DND-41 (cell line): ENCODE measurements at regions not wholly inside any gene's neighbourhood (a gene's known extent, or its start where the extent isn't known, plus 50 kb on each side); places are given as distances from the start of the nearest gene placed in this dataset.

Experiments
- ATAC-seq: fragments of 200-7000 bp; cut with Tn5 transposase; 3 replicates; pipeline ENCODE4 v1.9.1; 2021; ENCODE audit warnings: low read depth; ENCODE audit not compliant: insufficient read depth
- DNase-seq: peaks from one replicate; pipeline ENCODE4 v3.0.0-alpha.2; 2020
- H2AFZ ChIP-seq: 2 replicates; pipeline ENCODE4 v1.6.0; 2012; ENCODE audit warnings: low read depth, low read length
- H3K27ac ChIP-seq: 2 replicates; pipeline ENCODE4 v1.5.1; 2012; ENCODE audit warnings: low read length, inconsistent platforms
- H3K27me3 ChIP-seq: fragments of 200-600 bp; sonication (generic); 2 replicates; pipeline ENCODE4 v1.6.0; 2012; ENCODE audit warnings: low read length, mild to moderate bottlenecking, inconsistent platforms; ENCODE audit not compliant: insufficient read depth, poor library complexity
- H3K36me3 ChIP-seq: 2 replicates; pipeline ENCODE4 v1.5.1; 2012; ENCODE audit warnings: low read length, inconsistent platforms; ENCODE audit not compliant: insufficient read depth
- H3K4me1 ChIP-seq: 2 replicates; pipeline ENCODE4 v1.5.1; 2012; ENCODE audit warnings: mild to moderate bottlenecking, low read length; ENCODE audit not compliant: insufficient read depth
- H3K4me2 ChIP-seq: 2 replicates; pipeline ENCODE4 v1.6.0; 2012; ENCODE audit warnings: mild to moderate bottlenecking, moderate library complexity, low read length, inconsistent platforms; ENCODE audit not compliant: insufficient read depth
- H3K4me3 ChIP-seq, 2 experiments: fragments of 200-600 bp in 1 of 2; shearing (Covaris generic) in 1 of 2; 2 replicates each; pipeline ENCODE4 v1.5.1; 2012 to 2016; ENCODE audit warnings: inconsistent platforms in 2 of 2, low read length in 2 of 2, mild to moderate bottlenecking in 2 of 2, low read depth in 1 of 2, moderate library complexity in 1 of 2
- H3K79me2 ChIP-seq: 2 replicates; pipeline ENCODE4 v1.6.0; 2012; ENCODE audit warnings: low read length, inconsistent platforms; ENCODE audit not compliant: insufficient read depth
- H3K9ac ChIP-seq: 2 replicates; pipeline ENCODE4 v1.6.0; 2012; ENCODE audit warnings: low read depth, mild to moderate bottlenecking, inconsistent platforms, low read length, moderate library complexity
- H3K9me3 ChIP-seq: 2 replicates; pipeline ENCODE4 v1.5.1; 2012; ENCODE audit warnings: low read length, moderate library complexity, mild to moderate bottlenecking, inconsistent platforms; ENCODE audit not compliant: insufficient read depth, severe bottlenecking
- H4K20me1 ChIP-seq: 2 replicates; pipeline ENCODE4 v1.6.0; 2012; ENCODE audit warnings: low read length; ENCODE audit not compliant: insufficient read depth
- CTCF ChIP-seq: IDR thresholded peaks from 2 replicates; pipeline ENCODE4 v1.5.1; 2012; ENCODE audit warnings: borderline replicate concordance, low read length, moderate library complexity, mild to moderate bottlenecking; ENCODE audit not compliant: poor library complexity, severe bottlenecking; ENCODE audit errors: extremely low read depth
- EZH2 ChIP-seq: IDR thresholded peaks from 3 replicates; pipeline ENCODE4 v1.6.1; 2012; ENCODE audit warnings: borderline replicate concordance, low read depth, mild to moderate bottlenecking, moderate library complexity, low read length, inconsistent platforms; ENCODE audit not compliant: severe bottlenecking

GRCh38 chr13:81596224-81596753, 1255.4 kb upstream of the SPRY2 start:
- TF ChIP-seq EZH2 (no peak), CTCF (no peak)

GRCh38 chr13:81591528-81592220, 1250.7 kb upstream of the SPRY2 start:
- Histone ChIP-seq H3K9me3 (no peaks in the 10 kb centered on the region), H4K20me1 (no peaks in the 10 kb centered on the region), H3K27me3 (no peaks in the 10 kb centered on the region), H3K79me2 (no peaks in the 10 kb centered on the region), H3K4me1 (no peaks in the 10 kb centered on the region), H3K4me3 (no peak overlapping the region), H3K9ac (no peak overlapping the region), H3K4me2 (no peak overlapping the region), H3K27ac (no peak overlapping the region), H3K36me3 (no peaks in the 10 kb centered on the region), H2AFZ (no peak overlapping the region)
- no peak for DNase-seq
- no peak for ATAC-seq
- TF ChIP-seq CTCF: no peak
- TF ChIP-seq EZH2: no peak

More at GRCh38 chr13:81596224-81596753, 1255.4 kb upstream of the SPRY2 start:
- H3K4me1 ChIP-seq: no peaks in the 10 kb centered on the region
- no peak overlapping the region for H2AFZ ChIP-seq
- no peaks in the 10 kb centered on the region for H4K20me1 ChIP-seq
- H3K9ac ChIP-seq: no peak overlapping the region
- no peaks in the 10 kb centered on the region for H3K27me3 ChIP-seq
- no peak overlapping the region for H3K4me2 ChIP-seq
- no peak for ATAC-seq
- no peaks in the 10 kb centered on the region for H3K9me3 ChIP-seq
- no peaks in the 10 kb centered on the region for H3K36me3 ChIP-seq
- no peak for DNase-seq
- H3K27ac ChIP-seq: no peak overlapping the region
- no peak overlapping the region for H3K4me3 ChIP-seq
- no peaks in the 10 kb centered on the region for H3K79me2 ChIP-seq

- no peak for TF ChIP-seq CTCF
- no peak for TF ChIP-seq EZH2
- no peak for ATAC-seq
- Histone ChIP-seq H3K79me2 (no peaks in the 10 kb centered on the region), H3K9me3 (no peaks in the 10 kb centered on the region), H3K4me3 (no peak overlapping the region), H2AFZ (no peak overlapping the region), H3K27ac (no peak overlapping the region), H3K4me1 (no peaks in the 10 kb centered on the region), H4K20me1 (no peaks in the 10 kb centered on the region), H3K9ac (no peak overlapping the region), H3K36me3 (no peaks in the 10 kb centered on the region), H3K4me2 (no peak overlapping the region), H3K27me3 (no peaks in the 10 kb centered on the region)
- no peak for DNase-seq
These were observed 1241.5 kb upstream of the SPRY2 start for GRCh38 chr13:81582381-81582780.
